ENCODE measurements at regions not wholly inside any gene's neighbourhood (a gene's known extent, or its start where the extent isn't known, plus 50 kb on each side); places are given as distances from the start of the nearest gene placed in this dataset.

GRCh38 chr3:21894459-21895340 is 143.7 kb upstream of the ZNF385D start:
- H3K4me1 Mint-ChIP-seq: peaks cover 3% of the 10 kb centered on the region
- no peak overlapping the region for H3K4me3 Mint-ChIP-seq
- no peaks in the 10 kb centered on the region for H3K9me3 Mint-ChIP-seq
- no peaks in the 10 kb centered on the region for H3K36me3 Mint-ChIP-seq (ENCODE audit: low read depth)
- DNase-seq: peak; percentile 7
- TF ChIP-seq CTCF (IDR thresholded peaks at IDR 0.05): peak; percentile 73
- no peaks in the 10 kb centered on the region for H3K27me3 Mint-ChIP-seq (ENCODE audit: low read depth, poor library complexity)
- peak overlapping the region; percentile 28 for H3K27ac Mint-ChIP-seq

- no peaks in the 10 kb centered on the region for H3K9me3 Mint-ChIP-seq
Observed at GRCh38 chr3:21898316-21898715, 147.3 kb upstream of the ZNF385D start.

GRCh38 chr3:21901484-21901883 is 150.5 kb upstream of the ZNF385D start:
- H3K9me3 Mint-ChIP-seq: no peaks in the 10 kb centered on the region
- H3K4me3 Mint-ChIP-seq: peak overlapping the region; percentile 1
- no peaks in the 10 kb centered on the region for H3K27me3 Mint-ChIP-seq (ENCODE audit: low read depth, poor library complexity)
- H3K27ac Mint-ChIP-seq: peak overlapping the region; percentile 46
- no peak for TF ChIP-seq CTCF (IDR thresholded peaks at IDR 0.05)
- H3K4me1 Mint-ChIP-seq: peaks cover 19% of the 10 kb centered on the region
- no peak for DNase-seq
- no peaks in the 10 kb centered on the region for H3K36me3 Mint-ChIP-seq (ENCODE audit: low read depth)

More at GRCh38 chr3:21898316-21898715, 147.3 kb upstream of the ZNF385D start:
- no peaks in the 10 kb centered on the region for H3K27me3 Mint-ChIP-seq (ENCODE audit: low read depth, poor library complexity)
- DNase-seq: no peak
- H3K27ac Mint-ChIP-seq: no peak overlapping the region
- H3K4me1 Mint-ChIP-seq: peaks cover 19% of the 10 kb centered on the region
- TF ChIP-seq CTCF (IDR thresholded peaks at IDR 0.05): no peak
- H3K4me3 Mint-ChIP-seq: no peak overlapping the region
- no peaks in the 10 kb centered on the region for H3K36me3 Mint-ChIP-seq (ENCODE audit: low read depth)

GRCh38 chr3:21902956-21903355 is 151.9 kb upstream of the ZNF385D start:
- no peak overlapping the region for H3K27ac Mint-ChIP-seq
- H3K27me3 Mint-ChIP-seq (ENCODE audit: low read depth, poor library complexity): peaks cover 3% of the 10 kb centered on the region
- H3K36me3 Mint-ChIP-seq (ENCODE audit: low read depth): no peaks in the 10 kb centered on the region
- no peak overlapping the region for H3K4me3 Mint-ChIP-seq
- no peak for DNase-seq
- no peak for TF ChIP-seq CTCF (IDR thresholded peaks at IDR 0.05)
- no peaks in the 10 kb centered on the region for H3K9me3 Mint-ChIP-seq
- H3K4me1 Mint-ChIP-seq: peaks cover 19% of the 10 kb centered on the region

GRCh38 chr3:21909096-21909495 is 158.1 kb upstream of the ZNF385D start:
- no peak for TF ChIP-seq CTCF (IDR thresholded peaks at IDR 0.05)
- H3K36me3 Mint-ChIP-seq (ENCODE audit: low read depth): no peaks in the 10 kb centered on the region
- no peak overlapping the region for H3K27ac Mint-ChIP-seq
- DNase-seq: no peak
- H3K4me3 Mint-ChIP-seq: no peak overlapping the region
- H3K9me3 Mint-ChIP-seq: no peaks in the 10 kb centered on the region
- no peaks in the 10 kb centered on the region for H3K4me1 Mint-ChIP-seq
- H3K27me3 Mint-ChIP-seq (ENCODE audit: low read depth, poor library complexity): peaks cover 6% of the 10 kb centered on the region

- Mint-ChIP-seq H3K36me3 (ENCODE audit: low read depth) (no peaks in the 10 kb centered on the region), H3K4me3 (no peak overlapping the region), H3K27me3 (ENCODE audit: low read depth, poor library complexity) (peaks cover 5% of the 10 kb centered on the region), H3K4me1 (no peaks in the 10 kb centered on the region), H3K9me3 (no peaks in the 10 kb centered on the region), H3K27ac (no peak overlapping the region)
- no peak for TF ChIP-seq CTCF (IDR thresholded peaks at IDR 0.05)
- DNase-seq: no peak
Observed at GRCh38 chr3:21912711-21913110, 161.7 kb upstream of the ZNF385D start.

Measured in nephron progenitor cell (in vitro differentiated cells).